Right lobe of liver (tissue), 6 donors: ENCODE measurements at regions not wholly inside any gene's neighbourhood (a gene's known extent, or its start where the extent isn't known, plus 50 kb on each side); places are given as distances from the start of the nearest gene placed in this dataset.

ENCODE experiments used
- ATAC-seq, 4 donors: fragments of 200-7000 bp; cut with Tn5 transposase; one replicate each; pipeline ENCODE4 v1.9.1; 2020; ENCODE audit warnings: mild to moderate bottlenecking in 4 of 4, moderate library complexity in 4 of 4
- DNase-seq, 3 donors: peaks; one replicate each; pipeline ENCODE4 v3.0.0-alpha.2; 2020
- H3K27ac ChIP-seq, 3 donors: fragments of 200-600 bp; one replicate each; pipeline ENCODE4 v1.8.0; 2022
- H3K27me3 ChIP-seq, 2 donors: fragments of 200-600 bp; one replicate each; pipeline ENCODE4 v1.8.0; 2022
- H3K36me3 ChIP-seq, 4 donors: fragments of 200-600 bp; sonication (generic) in 1 of 4; one replicate each; pipeline versions ENCODE4 v1.5.1 to v1.8.0; 2017 to 2022; ENCODE audit warnings: control low read depth in 1 of 4
- H3K4me1 ChIP-seq, 4 donors: fragments of 200-600 bp; sonication (generic) in 1 of 4; one replicate each; pipeline versions ENCODE4 v1.5.1 to v1.8.0; 2017 to 2022; ENCODE audit warnings: control low read depth in 1 of 4
- H3K4me3 ChIP-seq, 3 donors: fragments of 200-600 bp; one replicate each; pipeline ENCODE4 v1.8.0; 2022
- H3K9me3 ChIP-seq, 4 donors: fragments of 200-600 bp; sonication (generic) in 1 of 4; one replicate each; pipeline versions ENCODE4 v1.5.1 to v1.8.0; 2017 to 2022; ENCODE audit warnings: control low read depth in 1 of 4
- POLR2A ChIP-seq: fragments of 450-650 bp; IDR thresholded peaks from one replicate; pipeline ENCODE4 v1.6.1; 2017; ENCODE audit warnings: antibody characterized with exemption, mild to moderate bottlenecking
- WGBS: methylation state at CpG from one replicate; pipeline ENCODE4 v1.1.6; 2018; ENCODE audit warnings: low coverage, low lambda C conversion rate; ENCODE audit not compliant: insufficient coverage; ENCODE audit errors: missing lambda C conversion rate; 5-methylcytosine and 5-hydroxymethylcytosine counted together
- intact Hi-C, 2 donors: fragments of 100-400 bp; cut with DNase I; formaldehyde crosslinking; loops; one replicate each; pipeline versions ENCODE4 v1.11.2 to v1.14.1; 2022
- TF ChIP-seq, protein P1 (sequence below), 4 donors: fragments of 200-600 bp in 3 of 4; fragments of 450-650 bp in 1 of 4; IDR thresholded peaks; one replicate each; pipeline versions ENCODE4 v1.5.1 to v1.8.0; 2016 to 2022; ENCODE audit warnings: antibody characterized with exemption in 4 of 4, mild to moderate bottlenecking in 2 of 4
- donor health status: DM: no; HTN: yes; CAD: no.
- donor health status: DM: no; HTN: no; CAD: no.
- donor health status: DM: no; HTN: no; CAD: no.
- donor health status: DM: no; HTN: yes; CAD: no.
- donor health status: DM: no; HTN: yes; CAD: no.

DNA sequence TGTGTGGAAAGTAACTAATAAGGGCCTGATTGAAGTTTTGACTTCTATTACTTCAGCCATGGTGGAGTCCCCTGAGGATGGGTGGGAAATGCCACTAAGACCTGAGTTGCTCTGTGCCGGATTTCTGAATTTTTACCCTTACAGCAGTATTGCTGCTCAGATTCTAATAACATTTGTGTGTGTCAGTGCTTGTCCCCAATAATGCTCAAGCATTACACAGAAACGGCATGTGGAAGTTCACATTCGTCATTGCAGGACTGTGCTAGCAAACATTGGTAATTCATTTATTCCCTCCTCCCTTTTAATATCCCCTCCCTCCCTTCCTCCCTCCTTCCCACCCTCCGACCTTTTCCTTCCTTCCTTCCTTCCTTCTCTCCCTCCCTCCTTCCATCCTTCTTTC, 484.5 kb upstream of the ONECUT1 start:
- Histone ChIP-seq H3K4me1 (no peaks in the 10 kb centered on the region), H3K9me3 (no peaks in the 10 kb centered on the region), H3K27ac (no peak overlapping the region), H3K36me3 (no peaks in the 10 kb centered on the region), H3K27me3 (no peaks in the 10 kb centered on the region), H3K4me3 (no peak overlapping the region)
- 47% methylated on average over 3 of the region's 4 CpGs for WGBS
- DNase-seq: no peak
- ATAC-seq: no peak
- TF ChIP-seq, protein P1, sequence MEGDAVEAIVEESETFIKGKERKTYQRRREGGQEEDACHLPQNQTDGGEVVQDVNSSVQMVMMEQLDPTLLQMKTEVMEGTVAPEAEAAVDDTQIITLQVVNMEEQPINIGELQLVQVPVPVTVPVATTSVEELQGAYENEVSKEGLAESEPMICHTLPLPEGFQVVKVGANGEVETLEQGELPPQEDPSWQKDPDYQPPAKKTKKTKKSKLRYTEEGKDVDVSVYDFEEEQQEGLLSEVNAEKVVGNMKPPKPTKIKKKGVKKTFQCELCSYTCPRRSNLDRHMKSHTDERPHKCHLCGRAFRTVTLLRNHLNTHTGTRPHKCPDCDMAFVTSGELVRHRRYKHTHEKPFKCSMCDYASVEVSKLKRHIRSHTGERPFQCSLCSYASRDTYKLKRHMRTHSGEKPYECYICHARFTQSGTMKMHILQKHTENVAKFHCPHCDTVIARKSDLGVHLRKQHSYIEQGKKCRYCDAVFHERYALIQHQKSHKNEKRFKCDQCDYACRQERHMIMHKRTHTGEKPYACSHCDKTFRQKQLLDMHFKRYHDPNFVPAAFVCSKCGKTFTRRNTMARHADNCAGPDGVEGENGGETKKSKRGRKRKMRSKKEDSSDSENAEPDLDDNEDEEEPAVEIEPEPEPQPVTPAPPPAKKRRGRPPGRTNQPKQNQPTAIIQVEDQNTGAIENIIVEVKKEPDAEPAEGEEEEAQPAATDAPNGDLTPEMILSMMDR (IDR thresholded peaks at IDR 0.05): no peak
- TF ChIP-seq POLR2A: no peak
- intact Hi-C loops: no loop called here

DNA sequence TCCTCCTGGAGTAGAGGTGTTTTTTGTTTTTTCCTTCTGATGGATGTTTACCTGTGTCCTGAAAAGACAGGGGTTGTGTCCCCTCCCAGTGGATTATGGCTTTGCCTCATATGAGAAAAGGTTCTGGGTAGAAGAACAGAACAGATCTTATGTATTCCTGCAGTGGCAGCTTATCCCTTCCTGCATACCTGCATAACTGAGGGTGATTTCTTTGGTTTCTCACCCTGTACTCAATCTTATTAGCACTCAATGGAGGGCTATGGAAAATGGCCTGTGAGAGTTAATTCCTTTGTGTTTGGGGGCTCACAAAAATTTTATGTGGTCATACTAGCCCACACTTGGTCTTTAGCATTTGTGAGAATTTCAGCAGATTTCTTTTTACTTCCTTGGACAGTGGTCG, 482.0 kb upstream of the ONECUT1 start:
- TF ChIP-seq, protein P1 (IDR thresholded peaks at IDR 0.05): no peak
- no peak for TF ChIP-seq POLR2A

DNA sequence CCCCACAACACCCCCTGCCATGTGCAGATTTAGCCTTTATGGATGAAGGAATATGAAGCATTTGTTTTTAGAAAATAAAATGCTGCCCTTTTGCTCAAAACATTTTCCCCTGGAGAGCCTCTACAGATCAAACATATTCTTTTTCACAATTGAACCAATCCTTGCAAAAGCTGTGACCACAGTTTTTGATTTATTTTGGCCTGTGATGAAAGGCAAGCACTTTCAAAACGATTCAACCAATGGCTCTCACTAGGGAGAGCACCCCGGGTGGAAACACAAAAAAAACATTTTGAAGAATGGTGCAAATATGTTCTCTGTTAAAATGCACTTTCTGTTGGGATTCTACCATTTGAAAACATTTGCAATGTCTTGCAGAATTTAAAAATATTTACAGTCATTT, 476.0 kb upstream of the ONECUT1 start:
- peaks cover 0 to 12% (median 0%) of the 10 kb centered on the region in 4 donors for H3K4me1 ChIP-seq
- peak; percentile 60 to 87 (median 70) for ATAC-seq
- 13% methylated on average over 2 of the region's 2 CpGs for WGBS
- no peaks in the 10 kb centered on the region for H3K9me3 ChIP-seq
- intact Hi-C loops: no loop called here
- no peaks in the 10 kb centered on the region for H3K36me3 ChIP-seq
- H3K27me3 ChIP-seq: no peaks in the 10 kb centered on the region
- no peak for DNase-seq
- H3K27ac ChIP-seq: peak overlapping the region in 1 of 3 donors; percentile 38
- H3K4me3 ChIP-seq: no peak overlapping the region
- TF ChIP-seq POLR2A: no peak
- TF ChIP-seq, protein P1 (IDR thresholded peaks at IDR 0.05): no peak

More for the DNA sequence above, 482.0 kb upstream of the ONECUT1 start:
- intact Hi-C loops: no loop called here
- no peak for ATAC-seq
- WGBS: 0% methylated on average over 1 of the region's 1 CpG
- Histone ChIP-seq H3K27ac (no peak overlapping the region), H3K36me3 (no peaks in the 10 kb centered on the region), H3K27me3 (no peaks in the 10 kb centered on the region), H3K4me1 (no peaks in the 10 kb centered on the region), H3K9me3 (no peaks in the 10 kb centered on the region), H3K4me3 (no peak overlapping the region)
- no peak for DNase-seq

DNA sequence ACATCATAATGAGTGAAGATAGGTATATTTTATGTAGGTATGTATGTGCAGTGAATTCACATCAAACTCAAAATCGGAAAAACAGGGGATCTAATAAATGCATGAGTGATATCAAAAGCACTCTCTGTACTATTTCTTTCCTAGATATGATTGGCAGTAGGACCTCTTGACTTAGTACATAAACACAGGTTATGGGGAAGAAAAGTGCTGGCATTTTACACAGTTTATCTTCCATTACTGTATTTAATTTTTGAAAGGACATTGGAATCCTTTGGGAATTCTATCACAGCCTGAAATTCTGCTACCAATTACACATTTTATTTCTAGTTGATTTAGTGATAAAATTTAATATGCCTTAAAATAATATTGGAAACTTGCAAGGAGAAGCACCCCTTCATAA, 470.5 kb upstream of the ONECUT1 start:
- ATAC-seq: no peak
- no peaks in the 10 kb centered on the region for H3K27me3 ChIP-seq
- 71% methylated on average over 1 of the region's 1 CpG for WGBS
- peaks cover 0 to under 1% (median 0%) of the 10 kb centered on the region in 4 donors for H3K4me1 ChIP-seq
- H3K27ac ChIP-seq: no peak overlapping the region
- DNase-seq: no peak
- intact Hi-C loops: no loop called here
- no peak overlapping the region for H3K4me3 ChIP-seq
- H3K9me3 ChIP-seq: no peaks in the 10 kb centered on the region
- no peaks in the 10 kb centered on the region for H3K36me3 ChIP-seq
- TF ChIP-seq, protein P1 (IDR thresholded peaks at IDR 0.05): no peak
- no peak for TF ChIP-seq POLR2A

DNA sequence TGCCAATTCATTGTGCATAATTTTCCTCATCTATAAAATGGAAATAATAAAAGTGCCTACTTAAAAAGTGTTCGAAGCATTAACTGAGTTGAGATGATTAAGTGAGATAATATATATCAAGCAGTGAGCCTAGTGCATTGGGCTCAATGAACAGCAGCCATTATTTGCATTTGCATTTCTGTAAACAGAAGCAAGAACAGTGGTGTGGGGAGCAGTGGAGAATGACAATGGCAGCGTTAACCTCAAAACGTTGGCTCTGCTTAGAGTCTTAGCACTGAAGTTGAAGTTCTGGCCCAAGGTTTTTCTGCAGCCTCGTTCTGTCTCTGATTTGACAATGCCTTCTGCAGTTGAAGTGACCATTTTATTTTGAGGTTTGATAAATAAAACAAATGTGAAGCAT, 466.3 kb upstream of the ONECUT1 start:
- DNase-seq (no peak), ATAC-seq (no peak)
- no peak overlapping the region for H3K27ac ChIP-seq
- H3K36me3 ChIP-seq: no peaks in the 10 kb centered on the region
- H3K27me3 ChIP-seq: no peaks in the 10 kb centered on the region
- no peaks in the 10 kb centered on the region for H3K9me3 ChIP-seq
- WGBS: 80% methylated on average over 4 of the region's 4 CpGs
- intact Hi-C loops: no loop called here
- no peak overlapping the region for H3K4me3 ChIP-seq
- H3K4me1 ChIP-seq: peaks cover 0 to 7% (median 0%) of the 10 kb centered on the region in 4 donors
- TF ChIP-seq POLR2A: no peak
- TF ChIP-seq, protein P1 (IDR thresholded peaks at IDR 0.05): no peak
